HG03175 (cell line): ENCODE measurements at regions not wholly inside any gene's neighbourhood (a gene's known extent, or its start where the extent isn't known, plus 50 kb on each side); places are given as distances from the start of the nearest gene placed in this dataset.
"Not testable (repeated sequence)": the region's sequence is repeated elsewhere in the genome, so short reads cannot be mapped to it uniquely, and the experiment has no call there.

Source experiments
- ATAC-seq: cut with Tn5 transposase; IDR thresholded peaks from one replicate; pipeline ENCODE4 v1.9.1; 2021; ENCODE audit warnings: mild to moderate bottlenecking, moderate library complexity; ENCODE audit not compliant: unreplicated experiment

GRCh38 chrX:16067886-16068515 is 55.4 kb upstream of the GRPR start:
- ATAC-seq: peak; percentile 74

- no peak for ATAC-seq
Observed at GRCh38 chrX:16063921-16064320, 59.4 kb upstream of the GRPR start.

GRCh38 chrX:16063141-16063540 is 60.2 kb upstream of the GRPR start:
- ATAC-seq: no peak

GRCh38 chrX:16061296-16061695 is 62.1 kb upstream of the GRPR start:
- no peak for ATAC-seq

GRCh38 chrX:16060252-16060651 is 63.1 kb upstream of the GRPR start:
- no peak for ATAC-seq

- ATAC-seq: not testable (repeated sequence)
Observed at GRCh38 chrX:16049126-16049525, 74.2 kb upstream of the GRPR start.

GRCh38 chrX:16042980-16043379 is 80.4 kb upstream of the GRPR start:
- ATAC-seq: no peak

- ATAC-seq: peak; percentile 58
Observed at GRCh38 chrX:16039834-16040233, 83.5 kb upstream of the GRPR start.

GRCh38 chrX:16039363-16039762 is 84.0 kb upstream of the GRPR start:
- no peak for ATAC-seq

- ATAC-seq: no peak
Observed at GRCh38 chrX:16033331-16033730, 90.0 kb upstream of the GRPR start.

- ATAC-seq: no peak
Observed at GRCh38 chrX:16028576-16028975, 94.8 kb upstream of the GRPR start.

- peak; percentile 96 for ATAC-seq
Observed at GRCh38 chrX:16023790-16024734, 99.3 kb upstream of the GRPR start.

GRCh38 chrX:16022580-16023200 is 100.7 kb upstream of the GRPR start:
- no peak for ATAC-seq

GRCh38 chrX:16018291-16018690 is 105.1 kb upstream of the GRPR start:
- ATAC-seq: no peak

GRCh38 chrX:16014171-16014570 is 109.2 kb upstream of the GRPR start:
- no peak for ATAC-seq

- ATAC-seq: no peak
Observed at GRCh38 chrX:16012250-16012649, 111.1 kb upstream of the GRPR start.

- ATAC-seq: no peak
Observed at GRCh38 chrX:16005917-16006316, 117.4 kb upstream of the GRPR start.

GRCh38 chrX:16002185-16002584 is 121.2 kb upstream of the GRPR start:
- no peak for ATAC-seq

- no peak for ATAC-seq
Observed at GRCh38 chrX:15998350-15998749, 125.0 kb upstream of the GRPR start.

GRCh38 chrX:15989716-15990115 is 133.6 kb upstream of the GRPR start:
- ATAC-seq: no peak

- no peak for ATAC-seq
Observed at GRCh38 chrX:15988661-15989603, 134.3 kb upstream of the AP1S2 start.
